NOMO-1 treated with DMSO at 0.1 percent for 48 hours (cell line): ENCODE measurements at regions not wholly inside any gene's neighbourhood (a gene's known extent, or its start where the extent isn't known, plus 50 kb on each side); places are given as distances from the start of the nearest gene placed in this dataset.

Source experiments
- DNase-seq: peaks from one replicate; lab custom pipeline; 2025; ENCODE audit not compliant: unreplicated experiment; lab: John Stamatoyannopoulos, UW

GRCh38 chr3:76177610-76178009 lies 392.3 kb upstream of the ZNF717 start:
- DNase-seq, result no peak

- no peak for DNase-seq
Observed at GRCh38 chr3:76178412-76178811, 393.1 kb upstream of the ZNF717 start.

- DNase-seq, result no peak
Observed at GRCh38 chr3:76181213-76181612, 395.9 kb upstream of the ZNF717 start.

GRCh38 chr3:76198086-76198485 lies 412.7 kb upstream of the ZNF717 start:
- no peak for DNase-seq

GRCh38 chr3:76199382-76199781 lies 414.0 kb upstream of the ZNF717 start:
- DNase-seq, result peak; percentile 90

GRCh38 chr3:76203578-76203977 lies 418.2 kb upstream of the ZNF717 start:
- DNase-seq, result no peak

- no peak for DNase-seq
Observed at GRCh38 chr3:76206346-76206745, 421.0 kb upstream of the ZNF717 start.

GRCh38 chr3:76212679-76213078 lies 427.3 kb upstream of the ZNF717 start:
- DNase-seq, result peak; percentile 60

- no peak for DNase-seq
Observed at GRCh38 chr3:76222201-76222600, 436.9 kb upstream of the ZNF717 start.

- no peak for DNase-seq
Observed at GRCh38 chr3:76231258-76231657, 445.9 kb upstream of the ZNF717 start.

GRCh38 chr3:76242886-76243753 lies 457.8 kb upstream of the ZNF717 start:
- no peak for DNase-seq

GRCh38 chr3:76245073-76245472 lies 459.7 kb upstream of the ZNF717 start:
- DNase-seq, result no peak

GRCh38 chr3:76245622-76246021 lies 460.3 kb upstream of the ZNF717 start:
- DNase-seq, result no peak

- DNase-seq, result no peak
Observed at GRCh38 chr3:76264496-76264895, 479.1 kb upstream of the ZNF717 start.

- no peak for DNase-seq
Observed at GRCh38 chr3:76264911-76265310, 479.6 kb upstream of the ZNF717 start.

GRCh38 chr3:76266511-76266910 lies 481.2 kb upstream of the ZNF717 start:
- no peak for DNase-seq

GRCh38 chr3:76267851-76268380 lies 482.6 kb upstream of the ZNF717 start:
- DNase-seq, result no peak

GRCh38 chr3:76293856-76294255 lies 508.5 kb upstream of the ZNF717 start:
- DNase-seq, result no peak

GRCh38 chr3:76300746-76301145 lies 515.4 kb upstream of the ZNF717 start:
- DNase-seq, result no peak

GRCh38 chr3:76307556-76307955 lies 522.2 kb upstream of the ZNF717 start:
- no peak for DNase-seq

GRCh38 chr3:76308541-76308940 lies 523.2 kb upstream of the ZNF717 start:
- DNase-seq, result no peak

- no peak for DNase-seq
Observed at GRCh38 chr3:76310089-76310488, 524.7 kb upstream of the ZNF717 start.

GRCh38 chr3:76310667-76311066 lies 525.3 kb upstream of the ZNF717 start:
- DNase-seq, result no peak
